Muscle of leg (tissue), 3 donors: ENCODE measurements at regions not wholly inside any gene's neighbourhood (a gene's known extent, or its start where the extent isn't known, plus 50 kb on each side); places are given as distances from the start of the nearest gene placed in this dataset.
"Not testable (repeated sequence)": the region's sequence is repeated elsewhere in the genome, so short reads cannot be mapped to it uniquely, and the experiment has no call there.

Experiments
- DNase-seq: peaks from one replicate; pipeline ENCODE4 v3.0.0; 2013
- H3K27ac ChIP-seq: one replicate; pipeline ENCODE4 v1.5.1; 2013; ENCODE audit warnings: mild to moderate bottlenecking, low read length, control low read depth
- H3K27me3 ChIP-seq: one replicate; pipeline ENCODE4 v1.6.1; 2013; ENCODE audit warnings: low read length; ENCODE audit not compliant: control insufficient read depth, insufficient read depth
- H3K36me3 ChIP-seq: one replicate; pipeline ENCODE4 v1.6.1; 2013; ENCODE audit warnings: low read length; ENCODE audit not compliant: control insufficient read depth, insufficient read depth
- H3K4me1 ChIP-seq: one replicate; pipeline ENCODE4 v1.6.1; 2013; ENCODE audit warnings: low read length; ENCODE audit not compliant: control insufficient read depth, insufficient read depth
- H3K4me3 ChIP-seq: one replicate; pipeline ENCODE4 v1.5.1; 2013; ENCODE audit warnings: low read length, control low read depth
- H3K9me3 ChIP-seq: replicated peaks from 2 replicates; pipeline ENCODE4 v1.6.1; 2013; ENCODE audit warnings: low read depth, low read length; ENCODE audit not compliant: control insufficient read depth
- WGBS: methylation state at CpG from one replicate; pipeline ENCODE4 v1.1.5; 2013; ENCODE audit warnings: missing lambda C conversion rate; ENCODE audit not compliant: insufficient coverage; 5-methylcytosine and 5-hydroxymethylcytosine counted together

DNA sequence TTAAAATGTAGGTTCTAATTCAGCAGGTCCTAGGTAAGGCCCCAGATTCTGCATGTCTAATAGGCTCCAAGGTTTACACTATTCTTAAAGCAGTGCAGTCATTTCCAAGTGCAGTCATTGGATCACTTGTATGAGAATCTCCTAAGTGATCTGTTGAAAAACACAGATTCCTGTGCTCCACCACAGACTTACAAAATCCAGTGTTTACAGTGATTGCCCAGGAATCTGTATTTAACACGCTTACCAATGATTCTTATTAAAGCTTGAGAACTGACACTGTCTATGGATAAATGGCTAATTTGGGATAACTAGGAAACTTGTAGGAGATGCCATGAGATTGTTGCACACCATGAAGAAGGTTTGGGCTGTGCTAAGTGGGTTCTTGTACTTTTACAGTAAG is 104.6 kb upstream of the PLEKHG1 start:
- 100% methylated on average over 1 of the region's 1 CpG for WGBS
- Histone ChIP-seq H3K27me3 (no peaks in the 10 kb centered on the region), H3K4me1 (peaks cover 22% of the 10 kb centered on the region), H3K27ac (no peak overlapping the region), H3K9me3 (no peaks in the 10 kb centered on the region), H3K36me3 (no peaks in the 10 kb centered on the region), H3K4me3 (no peak overlapping the region)
- DNase-seq, result no peak

DNA sequence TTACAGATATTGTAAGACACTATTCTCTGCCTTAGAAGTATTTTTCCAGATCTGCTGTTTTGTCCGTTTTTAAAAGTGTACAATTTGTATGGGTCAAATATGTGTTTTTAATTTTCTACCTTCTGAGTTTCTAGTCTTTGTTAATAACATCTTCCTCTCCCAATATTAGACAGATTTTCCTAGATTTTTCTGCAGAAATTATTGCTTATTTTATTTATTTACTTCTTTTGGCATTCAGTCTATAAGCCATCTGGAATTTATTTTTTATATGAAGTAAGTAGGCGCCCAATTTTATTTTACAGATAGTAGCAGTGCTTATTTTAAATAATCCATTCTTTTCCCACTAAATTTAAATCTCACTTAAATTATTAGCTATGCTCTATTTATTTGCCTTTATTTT is 103.1 kb upstream of the PLEKHG1 start:
- Histone ChIP-seq H3K4me3 (no peak overlapping the region), H3K27ac (no peak overlapping the region), H3K27me3 (no peaks in the 10 kb centered on the region), H3K36me3 (no peaks in the 10 kb centered on the region), H3K4me1 (peaks cover 16% of the 10 kb centered on the region), H3K9me3 (no peaks in the 10 kb centered on the region)
- DNase-seq, result peak; percentile 52
- WGBS, result no CpG with 5 or more reads among the region's 2 CpGs

DNA sequence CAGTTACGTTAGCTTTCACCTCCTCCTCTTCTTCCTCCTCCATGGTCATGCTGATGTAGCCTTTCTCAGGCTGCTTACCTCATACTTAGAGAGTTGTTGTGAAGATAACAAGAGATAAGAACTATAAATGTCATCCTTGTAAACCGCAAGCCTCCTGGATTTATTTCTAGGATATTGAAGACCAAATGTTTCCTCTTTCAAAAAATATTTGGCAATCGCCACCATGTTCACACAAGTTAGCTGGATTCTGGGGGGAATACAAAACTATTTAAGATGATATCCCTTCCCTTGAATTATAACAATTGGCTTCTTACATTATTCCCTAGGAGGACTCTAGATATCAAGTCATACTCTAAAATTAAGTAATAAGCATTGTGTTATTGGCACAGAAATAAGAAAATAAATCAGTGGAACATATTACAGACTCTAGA is 99.8 kb upstream of the PLEKHG1 start:
- peak; percentile 95 for DNase-seq
- no peaks in the 10 kb centered on the region for H3K27me3 ChIP-seq
- no peaks in the 10 kb centered on the region for H3K36me3 ChIP-seq
- H3K4me1 ChIP-seq, result no peaks in the 10 kb centered on the region
- peak overlapping the region; percentile 60 for H3K27ac ChIP-seq
- WGBS, result no CpG with 5 or more reads among the region's 3 CpGs
- H3K4me3 ChIP-seq, result no peak overlapping the region
- H3K9me3 ChIP-seq, result no peaks in the 10 kb centered on the region

- 57% methylated on average over 1 of the region's 2 CpGs for WGBS
- peak; percentile 33 for DNase-seq
- H3K4me1 ChIP-seq, H3K9me3 ChIP-seq, H3K27me3 ChIP-seq, H3K36me3 ChIP-seq, H3K4me3 ChIP-seq, H3K27ac ChIP-seq: not testable (repeated sequence)
Measured at GRCh38 chr6:150500568-150500967, 99.1 kb upstream of the PLEKHG1 start.

DNA sequence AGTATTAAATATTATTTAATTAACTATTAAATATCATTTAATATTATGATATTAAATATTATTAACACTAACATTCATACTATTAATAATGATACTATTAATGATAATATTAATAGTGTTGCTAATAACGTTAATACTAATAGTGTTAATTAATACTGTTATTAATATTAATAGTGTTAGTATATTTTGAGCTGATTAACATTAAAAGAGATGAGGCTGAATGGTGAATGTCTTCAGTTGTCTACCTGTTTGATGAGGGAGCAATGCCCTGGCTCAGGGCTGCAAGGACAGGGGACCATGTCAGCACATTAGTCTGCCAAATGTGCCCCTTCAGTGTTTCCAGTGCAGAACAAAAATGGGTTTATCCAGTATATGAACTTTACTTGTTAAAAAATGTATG is 96.6 kb upstream of the PLEKHG1 start:
- no peaks in the 10 kb centered on the region for H3K9me3 ChIP-seq
- H3K4me3 ChIP-seq, result no peak overlapping the region
- DNase-seq, result no peak
- H3K27ac ChIP-seq, result no peak overlapping the region
- WGBS, result no CpG with 5 or more reads among the region's 1 CpG
- no peaks in the 10 kb centered on the region for H3K27me3 ChIP-seq
- H3K36me3 ChIP-seq, result no peaks in the 10 kb centered on the region
- H3K4me1 ChIP-seq, result no peaks in the 10 kb centered on the region

DNA sequence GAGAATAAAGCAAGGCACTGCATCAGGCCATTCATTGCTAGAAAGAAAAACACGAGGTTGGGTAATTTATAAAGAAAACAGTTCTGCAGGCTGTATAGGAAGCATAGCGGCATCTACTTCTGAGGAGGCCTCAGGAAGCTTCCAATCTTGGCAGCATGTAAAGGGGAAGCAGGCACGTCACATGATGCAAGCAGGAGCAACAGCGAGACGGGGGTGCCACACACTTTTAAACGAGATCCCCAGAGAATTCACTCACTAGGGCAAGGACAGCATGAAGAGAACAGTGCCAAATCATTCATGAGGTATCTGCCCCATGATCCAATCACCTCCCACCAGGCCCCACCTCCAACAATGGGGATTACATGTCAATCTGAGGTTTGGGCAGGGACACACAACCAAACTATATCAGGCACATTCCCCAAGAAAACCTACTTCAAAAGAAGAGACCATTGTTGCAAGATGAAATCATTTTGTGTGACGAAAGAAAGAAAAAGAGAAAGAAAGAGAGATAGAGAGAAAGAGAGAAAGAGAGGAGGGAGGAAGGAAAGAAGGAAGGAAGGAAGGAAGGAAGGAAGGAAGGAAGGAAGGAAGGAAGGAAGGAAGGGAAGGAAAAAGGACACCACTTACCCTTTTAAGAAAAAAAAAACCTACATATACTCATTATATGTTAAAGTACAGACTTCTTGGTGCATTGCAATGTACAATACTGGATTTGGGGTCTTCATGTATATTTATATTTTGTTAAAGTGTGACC is 95.9 kb upstream of the PLEKHG1 start:
- Histone ChIP-seq H3K27ac (no peak overlapping the region), H3K27me3 (no peaks in the 10 kb centered on the region), H3K9me3 (no peaks in the 10 kb centered on the region), H3K4me3 (no peak overlapping the region), H3K36me3 (no peaks in the 10 kb centered on the region), H3K4me1 (no peaks in the 10 kb centered on the region)
- no peak for DNase-seq
- 87% methylated on average over 5 of the region's 7 CpGs for WGBS

DNA sequence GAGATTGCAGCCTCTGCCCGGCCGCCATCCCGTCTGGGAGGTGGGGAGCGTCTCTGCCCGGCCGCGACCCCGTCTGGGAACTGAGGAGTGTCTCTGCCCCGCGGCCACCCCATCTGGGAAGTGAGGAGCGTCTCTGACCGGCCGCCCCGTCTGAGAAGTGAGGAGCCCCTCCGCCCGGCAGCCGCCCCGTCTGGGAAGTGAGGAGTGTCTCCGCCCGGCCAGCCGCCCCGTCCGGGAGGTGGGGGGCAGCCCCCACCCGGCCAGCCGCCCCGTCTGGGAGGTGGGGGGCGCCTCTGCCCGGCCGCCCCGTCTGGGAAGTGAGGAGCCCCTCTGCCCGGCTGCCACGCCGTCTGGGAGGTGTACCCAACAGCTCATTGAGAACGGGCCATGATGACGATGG is 92.3 kb upstream of the PLEKHG1 start:
- WGBS, result 96% methylated on average over 18 of the region's 35 CpGs
- H3K9me3 ChIP-seq, result not testable (repeated sequence)

GRCh38 chr6:150510576-150510975 is 89.1 kb upstream of the PLEKHG1 start:
- no peaks in the 10 kb centered on the region for H3K4me1 ChIP-seq
- WGBS, result no CpG with 5 or more reads among the region's 3 CpGs

More for the DNA sequence above, 92.3 kb upstream of the PLEKHG1 start:
- H3K4me3 ChIP-seq, H3K36me3 ChIP-seq, H3K4me1 ChIP-seq, H3K27ac ChIP-seq, DNase-seq, H3K27me3 ChIP-seq: not testable (repeated sequence)

GRCh38 chr6:150511313-150511712 is 88.4 kb upstream of the PLEKHG1 start:
- Histone ChIP-seq H3K9me3 (no peaks in the 10 kb centered on the region), H3K27ac (no peak overlapping the region), H3K27me3 (no peaks in the 10 kb centered on the region), H3K4me3 (no peak overlapping the region), H3K4me1 (no peaks in the 10 kb centered on the region), H3K36me3 (no peaks in the 10 kb centered on the region)
- 80% methylated on average over 2 of the region's 4 CpGs for WGBS
- DNase-seq, result no peak

More at GRCh38 chr6:150510576-150510975, 89.1 kb upstream of the PLEKHG1 start:
- Histone ChIP-seq H3K27ac (no peak overlapping the region), H3K9me3 (no peaks in the 10 kb centered on the region), H3K36me3 (no peaks in the 10 kb centered on the region), H3K27me3 (no peaks in the 10 kb centered on the region), H3K4me3 (no peak overlapping the region)
- DNase-seq, result peak; percentile 43

GRCh38 chr6:150514806-150515380 is 84.8 kb upstream of the PLEKHG1 start:
- no CpG with 5 or more reads among the region's 2 CpGs for WGBS
- no peaks in the 10 kb centered on the region for H3K27me3 ChIP-seq
- H3K4me3 ChIP-seq, result no peak overlapping the region
- H3K36me3 ChIP-seq, result no peaks in the 10 kb centered on the region
- H3K27ac ChIP-seq, result no peak overlapping the region
- DNase-seq, result no peak
- H3K9me3 ChIP-seq, result no peaks in the 10 kb centered on the region
- no peaks in the 10 kb centered on the region for H3K4me1 ChIP-seq
